GM12874 (cell line): ENCODE measurements at regions not wholly inside any gene's neighbourhood (a gene's known extent, or its start where the extent isn't known, plus 50 kb on each side); places are given as distances from the start of the nearest gene placed in this dataset.
A peak's percentile ranks its signal among the peaks of the same experiment; 100 is the strongest.

Experiments used
- CTCF ChIP-seq: IDR thresholded peaks from 2 replicates; pipeline ENCODE4 v1.5.1; 2011; ENCODE audit warnings: low read depth, mild to moderate bottlenecking, control low read depth, low read length, moderate library complexity; ENCODE audit not compliant: insufficient read depth

GRCh38 chr3:125684199-125684598 lies 88.9 kb upstream of the OSBPL11 start:
- peak; percentile 41 for TF ChIP-seq CTCF

- no peak for TF ChIP-seq CTCF
Observed at GRCh38 chr3:125692361-125692760, 97.1 kb upstream of the OSBPL11 start.

- no peak for TF ChIP-seq CTCF
Observed at GRCh38 chr3:125693887-125694286, 98.6 kb upstream of the OSBPL11 start.

- no peak for TF ChIP-seq CTCF
Observed at GRCh38 chr3:125694761-125695294, 99.5 kb upstream of the OSBPL11 start.

- TF ChIP-seq CTCF = no peak
Observed at GRCh38 chr3:125695688-125696087, 100.4 kb upstream of the OSBPL11 start.

GRCh38 chr3:125697979-125698640 lies 102.8 kb upstream of the OSBPL11 start:
- peak; percentile 32 for TF ChIP-seq CTCF

- TF ChIP-seq CTCF = no peak
Observed at GRCh38 chr3:125715651-125716050, 120.4 kb upstream of the OSBPL11 start.
